ENCODE measurements at regions not wholly inside any gene's neighbourhood (a gene's known extent, or its start where the extent isn't known, plus 50 kb on each side); places are given as distances from the start of the nearest gene placed in this dataset.

- 0% methylated on average over 3 of the region's 3 CpGs for WGBS (ENCODE audit: insufficient coverage, low coverage, missing lambda C conversion rate)
- ATAC-seq (no peak), DNase-seq (ENCODE audit: extremely low read depth in 1 of 4, low spot score in 3 of 4) (no peak), FAIRE-seq (no peak)
- H3K79me2 ChIP-seq (ENCODE audit: control insufficient read depth, insufficient read depth, low read length), result no peaks in the 10 kb centered on the region
- H3K9ac ChIP-seq (ENCODE audit: insufficient read depth in 1 of 2, low read depth in 2 of 2, low read length in 2 of 2), result no peak overlapping the region
- no peaks in the 10 kb centered on the region for H3K9me3 ChIP-seq (replicated peaks; ENCODE audit: control insufficient read depth, insufficient read depth, low read depth, low read length)
- CTCF ChIA-PET (ENCODE audit: low intra/inter-chr PET ratio), result no interaction called here
- POLR2A ChIA-PET, result no interaction called here
- no peak overlapping the region for H3K27ac ChIP-seq (ENCODE audit: extremely low read depth, low read depth, low read length)
- no TSS peak for BruUV-seq (replicated peaks)
- no peak overlapping the region for H2AFZ ChIP-seq (ENCODE audit: low read depth, low read length)
- H3K27me3 ChIP-seq (ENCODE audit: control insufficient read depth in 2 of 2, insufficient read depth in 2 of 2, low read length in 2 of 2), result no peaks in the 10 kb centered on the region
- H3K36me3 ChIP-seq (ENCODE audit: control insufficient read depth, insufficient read depth, low read length), result no peaks in the 10 kb centered on the region
- in situ Hi-C loops (cut with MboI) (no loop called here), intact Hi-C loops (cut with micrococcal nuclease) (no loop called here)
- H3K9me1 ChIP-seq (ENCODE audit: control insufficient read depth, insufficient read depth, low read length), result no peaks in the 10 kb centered on the region
- TF ChIP-seq HNRNPL (IDR thresholded peaks at IDR 0.05; ENCODE audit: low read depth, low read length) (no peak), MAFF (IDR thresholded peaks at IDR 0.05; ENCODE audit: low read length) (no peak), HDAC1 (IDR thresholded peaks at IDR 0.05) (no peak), ZNF77 (CRISPR knock-in tag; IDR thresholded peaks at IDR 0.05) (no peak), MTF1 (CRISPR knock-in tag; IDR thresholded peaks at IDR 0.05; ENCODE audit: borderline replicate concordance) (no peak), KDM2B (CRISPR knock-in tag; IDR thresholded peaks at IDR 0.05) (no peak), ZNF408 (CRISPR knock-in tag; IDR thresholded peaks at IDR 0.05; ENCODE audit: low read depth) (no peak), E2F5 (CRISPR knock-in tag; IDR thresholded peaks at IDR 0.05) (no peak), CCAR2 (IDR thresholded peaks at IDR 0.05; ENCODE audit: low read depth, low read length) (no peak), TOE1 (IDR thresholded peaks at IDR 0.05; ENCODE audit: borderline replicate concordance) (no peak), TOE1 (CRISPR knock-in tag; IDR thresholded peaks at IDR 0.05; ENCODE audit: borderline replicate concordance, low read depth) (no peak)
- TF ChIP-seq, protein P1, sequence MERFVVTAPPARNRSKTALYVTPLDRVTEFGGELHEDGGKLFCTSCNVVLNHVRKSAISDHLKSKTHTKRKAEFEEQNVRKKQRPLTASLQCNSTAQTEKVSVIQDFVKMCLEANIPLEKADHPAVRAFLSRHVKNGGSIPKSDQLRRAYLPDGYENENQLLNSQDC (CRISPR knock-in tag; IDR thresholded peaks at IDR 0.05), result no peak
- TF ChIP-seq, protein P2, sequence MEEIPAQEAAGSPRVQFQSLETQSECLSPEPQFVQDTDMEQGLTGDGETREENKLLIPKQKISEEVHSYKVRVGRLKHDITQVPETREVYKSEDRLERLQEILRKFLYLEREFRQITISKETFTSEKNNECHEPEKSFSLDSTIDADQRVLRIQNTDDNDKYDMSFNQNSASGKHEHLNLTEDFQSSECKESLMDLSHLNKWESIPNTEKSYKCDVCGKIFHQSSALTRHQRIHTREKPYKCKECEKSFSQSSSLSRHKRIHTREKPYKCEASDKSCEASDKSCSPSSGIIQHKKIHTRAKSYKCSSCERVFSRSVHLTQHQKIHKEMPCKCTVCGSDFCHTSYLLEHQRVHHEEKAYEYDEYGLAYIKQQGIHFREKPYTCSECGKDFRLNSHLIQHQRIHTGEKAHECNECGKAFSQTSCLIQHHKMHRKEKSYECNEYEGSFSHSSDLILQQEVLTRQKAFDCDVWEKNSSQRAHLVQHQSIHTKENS (CRISPR knock-in tag; IDR thresholded peaks at IDR 0.05), result no peak
- TF ChIP-seq, protein P3, sequence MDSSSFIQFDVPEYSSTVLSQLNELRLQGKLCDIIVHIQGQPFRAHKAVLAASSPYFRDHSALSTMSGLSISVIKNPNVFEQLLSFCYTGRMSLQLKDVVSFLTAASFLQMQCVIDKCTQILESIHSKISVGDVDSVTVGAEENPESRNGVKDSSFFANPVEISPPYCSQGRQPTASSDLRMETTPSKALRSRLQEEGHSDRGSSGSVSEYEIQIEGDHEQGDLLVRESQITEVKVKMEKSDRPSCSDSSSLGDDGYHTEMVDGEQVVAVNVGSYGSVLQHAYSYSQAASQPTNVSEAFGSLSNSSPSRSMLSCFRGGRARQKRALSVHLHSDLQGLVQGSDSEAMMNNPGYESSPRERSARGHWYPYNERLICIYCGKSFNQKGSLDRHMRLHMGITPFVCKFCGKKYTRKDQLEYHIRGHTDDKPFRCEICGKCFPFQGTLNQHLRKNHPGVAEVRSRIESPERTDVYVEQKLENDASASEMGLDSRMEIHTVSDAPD (CRISPR knock-in tag; IDR thresholded peaks at IDR 0.05), result no peak
- no peak overlapping the region for H3K4me3 ChIP-seq
- H3K4me1 ChIP-seq (replicated peaks in 1 of 2; ENCODE audit: control insufficient read depth in 2 of 2, insufficient read depth in 2 of 2, low read length in 2 of 2), result no peaks in the 10 kb centered on the region
- no peak overlapping the region for H3K4me2 ChIP-seq (ENCODE audit: insufficient read depth, low read length)
- H4K20me1 ChIP-seq (replicated peaks; ENCODE audit: control insufficient read depth, insufficient read depth, low read length), result no peaks in the 10 kb centered on the region
Observed at GRCh38 chr10:120318862-120319261, 138.2 kb upstream of the PLPP4 start.
